ENCODE measurements at regions not wholly inside any gene's neighbourhood (a gene's known extent, or its start where the extent isn't known, plus 50 kb on each side); places are given as distances from the start of the nearest gene placed in this dataset.

- no peak overlapping the region for H3K27ac ChIP-seq (replicated peaks in 1 of 4)
- H3K4me1 ChIP-seq = no peaks in the 10 kb centered on the region
- H3K36me3 ChIP-seq = no peaks in the 10 kb centered on the region
- H3K9me3 ChIP-seq = no peaks in the 10 kb centered on the region
- TF ChIP-seq POLR2AphosphoS5 (IDR thresholded peaks at IDR 0.05) = no peak
- TF ChIP-seq CTCF (IDR thresholded peaks at IDR 0.05) = no peak
- no peak for TF ChIP-seq POLR2A (IDR thresholded peaks at IDR 0.05; ENCODE audit: low read depth)
- TF ChIP-seq EP300 (IDR thresholded peaks at IDR 0.05) = no peak
- no peak for DNase-seq (ENCODE audit: extremely low spot score)
- 93% methylated on average over 1 of the region's 1 CpG for WGBS
- intact Hi-C loops (cut with DNase I) = no loop called here
- H3K4me3 ChIP-seq = no peak overlapping the region
- no peaks in the 10 kb centered on the region for H3K27me3 ChIP-seq
Observed at GRCh38 chr3:150333477-150333876, 74.6 kb upstream of the TSC22D2 start.

DNA sequence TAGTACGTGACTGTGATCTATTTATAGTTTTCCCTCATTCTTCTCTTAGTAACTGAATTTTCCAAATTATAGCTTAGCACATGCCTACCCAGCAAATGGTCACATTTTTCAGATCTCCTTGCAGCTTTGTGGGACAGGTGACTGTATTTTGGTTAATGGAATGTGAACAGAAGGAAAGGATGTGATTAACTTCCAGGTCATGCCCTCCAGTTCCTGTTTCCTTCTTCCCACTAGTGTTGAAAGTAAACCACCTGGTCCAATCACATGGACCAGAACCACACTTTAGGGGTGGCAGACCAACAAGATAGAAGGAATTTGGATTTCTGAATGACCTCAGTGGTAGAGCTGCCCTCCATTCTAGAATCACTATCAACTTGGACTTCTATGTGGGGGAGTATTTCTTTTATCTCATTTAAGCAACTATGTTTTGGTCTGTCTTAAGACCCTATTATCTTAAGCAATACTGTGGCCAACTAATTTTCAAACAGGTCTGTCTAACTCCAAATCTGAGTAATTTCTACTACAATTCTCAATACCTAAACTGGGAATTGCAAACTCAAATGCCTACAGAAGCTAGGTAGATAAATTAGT is 76.0 kb upstream of the TSC22D2 start:
- Histone ChIP-seq H3K4me1 (no peaks in the 10 kb centered on the region), H3K27ac (replicated peaks in 1 of 4) (no peak overlapping the region), H3K27me3 (no peaks in the 10 kb centered on the region), H3K9me3 (no peaks in the 10 kb centered on the region), H3K36me3 (no peaks in the 10 kb centered on the region), H3K4me3 (no peak overlapping the region)
- intact Hi-C loops (cut with DNase I) = no loop called here
- no peak for DNase-seq (ENCODE audit: extremely low spot score)
- no peak for TF ChIP-seq POLR2A (IDR thresholded peaks at IDR 0.05; ENCODE audit: low read depth)
- no peak for TF ChIP-seq POLR2AphosphoS5 (IDR thresholded peaks at IDR 0.05)
- TF ChIP-seq CTCF (IDR thresholded peaks at IDR 0.05) = no peak
- TF ChIP-seq EP300 (IDR thresholded peaks at IDR 0.05) = no peak
- 53% methylated on average over 1 of the region's 1 CpG for WGBS

DNA sequence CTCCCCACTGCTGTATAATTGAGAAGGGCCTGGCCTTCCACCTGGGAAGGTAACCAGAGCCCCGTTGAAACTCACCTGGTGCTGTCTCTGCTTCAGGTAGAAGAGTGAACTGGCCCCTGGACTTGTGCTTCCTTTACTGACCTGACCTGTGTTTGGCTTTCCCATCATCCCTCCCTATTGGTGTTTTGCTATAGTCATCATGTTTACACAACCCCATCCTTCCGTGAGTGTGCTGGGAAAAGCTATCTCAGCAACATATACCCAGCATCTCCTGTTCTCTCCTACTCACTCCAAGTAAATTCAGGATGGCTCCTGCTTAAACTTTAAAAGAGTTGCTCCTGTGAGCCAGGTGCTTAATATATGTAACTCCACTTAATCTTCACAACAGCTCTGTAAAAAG is 77.2 kb upstream of the TSC22D2 start:
- Histone ChIP-seq H3K4me1 (no peaks in the 10 kb centered on the region), H3K4me3 (no peak overlapping the region), H3K36me3 (no peaks in the 10 kb centered on the region), H3K27me3 (no peaks in the 10 kb centered on the region), H3K27ac (replicated peaks in 1 of 4) (no peak overlapping the region), H3K9me3 (no peaks in the 10 kb centered on the region)
- intact Hi-C loops (cut with DNase I) = no loop called here
- no peak for DNase-seq (ENCODE audit: extremely low spot score)
- TF ChIP-seq POLR2A (IDR thresholded peaks at IDR 0.05; ENCODE audit: low read depth) (no peak), CTCF (IDR thresholded peaks at IDR 0.05) (no peak), POLR2AphosphoS5 (IDR thresholded peaks at IDR 0.05) (no peak), EP300 (IDR thresholded peaks at IDR 0.05) (no peak)
- 88% methylated on average over 2 of the region's 2 CpGs for WGBS

- Histone ChIP-seq H3K36me3 (no peaks in the 10 kb centered on the region), H3K4me3 (no peak overlapping the region), H3K9me3 (no peaks in the 10 kb centered on the region), H3K4me1 (no peaks in the 10 kb centered on the region), H3K27me3 (no peaks in the 10 kb centered on the region), H3K27ac (replicated peaks in 1 of 4) (no peak overlapping the region)
- WGBS = 85% methylated on average over 2 of the region's 2 CpGs
- TF ChIP-seq POLR2AphosphoS5 (IDR thresholded peaks at IDR 0.05) = no peak
- no peak for TF ChIP-seq EP300 (IDR thresholded peaks at IDR 0.05)
- no peak for TF ChIP-seq POLR2A (IDR thresholded peaks at IDR 0.05; ENCODE audit: low read depth)
- TF ChIP-seq CTCF (IDR thresholded peaks at IDR 0.05) = no peak
- intact Hi-C loops (cut with DNase I) = no loop called here
- DNase-seq (ENCODE audit: extremely low spot score) = no peak
Observed at GRCh38 chr3:150330174-150330573, 77.9 kb upstream of the TSC22D2 start.

- 100% methylated on average over 1 of the region's 1 CpG for WGBS
- intact Hi-C loops (cut with DNase I) = no loop called here
- Histone ChIP-seq H3K4me1 (no peaks in the 10 kb centered on the region), H3K27ac (replicated peaks in 1 of 4) (no peak overlapping the region), H3K36me3 (no peaks in the 10 kb centered on the region), H3K4me3 (no peak overlapping the region), H3K27me3 (no peaks in the 10 kb centered on the region), H3K9me3 (no peaks in the 10 kb centered on the region)
- DNase-seq (ENCODE audit: extremely low spot score) = no peak
- TF ChIP-seq EP300 (IDR thresholded peaks at IDR 0.05) (no peak), POLR2AphosphoS5 (IDR thresholded peaks at IDR 0.05) (no peak), CTCF (IDR thresholded peaks at IDR 0.05) (no peak)
Observed at GRCh38 chr3:150329408-150329807, 78.7 kb upstream of the TSC22D2 start.
